GM21367 (cell line): ENCODE measurements at regions not wholly inside any gene's neighbourhood (a gene's known extent, or its start where the extent isn't known, plus 50 kb on each side); places are given as distances from the start of the nearest gene placed in this dataset.

Experiments used
- ATAC-seq: cut with Tn5 transposase; IDR thresholded peaks from one replicate; pipeline ENCODE4 v1.9.1; 2021; ENCODE audit not compliant: unreplicated experiment

- ATAC-seq = no peak
These were observed 138.0 kb upstream of the SMAD3 start for GRCh38 chr15:66927201-66928077.

- no peak for ATAC-seq
These were observed 137.3 kb upstream of the SMAD3 start for GRCh38 chr15:66928101-66928500.

GRCh38 chr15:66928784-66929183 lies 136.6 kb upstream of the SMAD3 start:
- no peak for ATAC-seq

- ATAC-seq = no peak
These were observed 135.5 kb upstream of the SMAD3 start for GRCh38 chr15:66929843-66930402.

- ATAC-seq = no peak
These were observed 133.4 kb upstream of the SMAD3 start for GRCh38 chr15:66931768-66932633.

- no peak for ATAC-seq
These were observed 132.8 kb upstream of the SMAD3 start for GRCh38 chr15:66932634-66933024.

- ATAC-seq = no peak
These were observed 131.2 kb upstream of the SMAD3 start for GRCh38 chr15:66933932-66934867.

GRCh38 chr15:66934868-66935520 lies 130.4 kb upstream of the SMAD3 start:
- no peak for ATAC-seq

- no peak for ATAC-seq
These were observed 129.7 kb upstream of the SMAD3 start for GRCh38 chr15:66935688-66936087.

- ATAC-seq = no peak
These were observed 129.1 kb upstream of the SMAD3 start for GRCh38 chr15:66936109-66936860.

GRCh38 chr15:66936861-66937582 lies 128.4 kb upstream of the SMAD3 start:
- ATAC-seq = no peak

GRCh38 chr15:66937588-66937987 lies 127.8 kb upstream of the SMAD3 start:
- ATAC-seq = no peak

- ATAC-seq = no peak
These were observed 127.1 kb upstream of the SMAD3 start for GRCh38 chr15:66938114-66938830.

GRCh38 chr15:66939016-66939415 lies 126.4 kb upstream of the SMAD3 start:
- ATAC-seq = no peak

GRCh38 chr15:66939451-66940023 lies 125.9 kb upstream of the SMAD3 start:
- ATAC-seq = no peak

GRCh38 chr15:66940368-66940767 lies 125.0 kb upstream of the SMAD3 start:
- peak; percentile 51 for ATAC-seq

- ATAC-seq = no peak
These were observed 124.2 kb upstream of the SMAD3 start for GRCh38 chr15:66941108-66941711.
